GM18867 (cell line): ENCODE measurements at regions not wholly inside any gene's neighbourhood (a gene's known extent, or its start where the extent isn't known, plus 50 kb on each side); places are given as distances from the start of the nearest gene placed in this dataset.

Source experiments
- ATAC-seq: cut with Tn5 transposase; IDR thresholded peaks from one replicate; pipeline ENCODE4 v1.9.1; 2021; ENCODE audit warnings: mild to moderate bottlenecking, moderate library complexity; ENCODE audit not compliant: unreplicated experiment

GRCh38 chr6:117076076-117076475 lies 189.3 kb upstream of the VGLL2 start:
- ATAC-seq = no peak

GRCh38 chr6:117077300-117077699 lies 188.1 kb upstream of the VGLL2 start:
- no peak for ATAC-seq

GRCh38 chr6:117078624-117079023 lies 186.7 kb upstream of the VGLL2 start:
- no peak for ATAC-seq

- ATAC-seq = no peak
Measured at GRCh38 chr6:117079951-117080350, 185.4 kb upstream of the VGLL2 start.

- no peak for ATAC-seq
Measured at GRCh38 chr6:117089604-117090003, 175.8 kb upstream of the VGLL2 start.

- ATAC-seq = no peak
Measured at GRCh38 chr6:117110146-117110545, 155.2 kb upstream of the VGLL2 start.

GRCh38 chr6:117110737-117111136 lies 154.6 kb upstream of the VGLL2 start:
- no peak for ATAC-seq

- ATAC-seq = no peak
Measured at GRCh38 chr6:117117652-117118051, 147.7 kb upstream of the VGLL2 start.

GRCh38 chr6:117118490-117118889 lies 146.9 kb upstream of the VGLL2 start:
- no peak for ATAC-seq

GRCh38 chr6:117126213-117126612 lies 139.1 kb upstream of the VGLL2 start:
- ATAC-seq = no peak

- ATAC-seq = no peak
Measured at GRCh38 chr6:117128052-117128451, 137.3 kb upstream of the VGLL2 start.

GRCh38 chr6:117130125-117130524 lies 135.2 kb upstream of the VGLL2 start:
- ATAC-seq = no peak

GRCh38 chr6:117136702-117137101 lies 128.7 kb upstream of the VGLL2 start:
- ATAC-seq = no peak

- no peak for ATAC-seq
Measured at GRCh38 chr6:117137711-117138110, 127.6 kb upstream of the VGLL2 start.

GRCh38 chr6:117138425-117138824 lies 126.9 kb upstream of the VGLL2 start:
- ATAC-seq = no peak

- ATAC-seq = no peak
Measured at GRCh38 chr6:117138920-117139319, 126.4 kb upstream of the VGLL2 start.

GRCh38 chr6:117142142-117142541 lies 123.2 kb upstream of the VGLL2 start:
- no peak for ATAC-seq

GRCh38 chr6:117142995-117143394 lies 122.4 kb upstream of the VGLL2 start:
- no peak for ATAC-seq

GRCh38 chr6:117143647-117144046 lies 121.7 kb upstream of the VGLL2 start:
- ATAC-seq = no peak

GRCh38 chr6:117145940-117146339 lies 119.4 kb upstream of the VGLL2 start:
- ATAC-seq = no peak

GRCh38 chr6:117149324-117149723 lies 116.0 kb upstream of the VGLL2 start:
- ATAC-seq = no peak

- no peak for ATAC-seq
Measured at GRCh38 chr6:117156741-117157140, 108.6 kb upstream of the VGLL2 start.

GRCh38 chr6:117157448-117157847 lies 107.9 kb upstream of the VGLL2 start:
- no peak for ATAC-seq
